GM23338 (cell line): ENCODE measurements at regions not wholly inside any gene's neighbourhood (a gene's known extent, or its start where the extent isn't known, plus 50 kb on each side); places are given as distances from the start of the nearest gene placed in this dataset.

Experiments used
- ATAC-seq: fragments of 200-7000 bp; cut with Tn5 transposase; 3 replicates; pipeline ENCODE4 v1.9.1; 2020
- DNase-seq: peaks from one replicate; pipeline ENCODE4 v3.0.0-alpha.2; 2015; ENCODE audit warnings: low spot score
- H2AFZ ChIP-seq: fragments of 200-600 bp; sonication (generic); 2 replicates; pipeline ENCODE4 v1.8.0; 2016; ENCODE audit warnings: antibody characterized with exemption, mild to moderate bottlenecking, moderate library complexity
- H3F3A ChIP-seq: fragments of 200-600 bp; sonication (generic); replicated peaks from 2 replicates; pipeline ENCODE4 v1.8.0; 2017; ENCODE audit warnings: antibody characterized with exemption, mixed run types, low read depth
- H3K27ac ChIP-seq: fragments of 200-600 bp; sonication (generic); 2 replicates; pipeline ENCODE4 v1.6.1; 2016; ENCODE audit warnings: low read depth
- H3K27me3 ChIP-seq: fragments of 200-600 bp; sonication (generic); 2 replicates; pipeline ENCODE4 v1.8.0; 2016; ENCODE audit warnings: mild to moderate bottlenecking, mixed run types, moderate library complexity; ENCODE audit not compliant: insufficient read depth
- H3K36me3 ChIP-seq: fragments of 200-600 bp; sonication (generic); 2 replicates; pipeline ENCODE4 v1.8.0; 2016; ENCODE audit warnings: mild to moderate bottlenecking; ENCODE audit not compliant: insufficient read depth
- H3K4me1 ChIP-seq: fragments of 200-600 bp; sonication (generic); 2 replicates; pipeline ENCODE4 v1.8.0; 2016; ENCODE audit warnings: mild to moderate bottlenecking, moderate library complexity; ENCODE audit not compliant: insufficient read depth
- H3K4me2 ChIP-seq: fragments of 200-600 bp; sonication (generic); 2 replicates; pipeline ENCODE4 v1.7.1; 2017; ENCODE audit warnings: mixed run types
- H3K4me3 ChIP-seq: fragments of 200-600 bp; sonication (generic); 2 replicates; pipeline ENCODE4 v1.6.1; 2016; ENCODE audit warnings: mixed run types
- H3K79me2 ChIP-seq: fragments of 200-600 bp; sonication (generic); replicated peaks from 2 replicates; pipeline ENCODE4 v1.8.0; 2017; ENCODE audit warnings: mild to moderate bottlenecking; ENCODE audit not compliant: insufficient read depth
- H3K9me2 ChIP-seq: fragments of 200-600 bp; sonication (generic); 2 replicates; pipeline ENCODE4 v1.8.0; 2017; ENCODE audit not compliant: insufficient read depth
- H4K20me1 ChIP-seq: fragments of 200-600 bp; sonication (generic); replicated peaks from 2 replicates; pipeline ENCODE4 v1.8.0; 2017; ENCODE audit warnings: mild to moderate bottlenecking; ENCODE audit not compliant: insufficient read depth
- H3K27ac Mint-ChIP-seq: 2 replicates; pipeline ENCODE4 v1.8.0; 2020; ENCODE audit warnings: inconsistent platforms, mild to moderate bottlenecking, moderate library complexity, mixed read lengths
- H3K27me3 Mint-ChIP-seq: 3 replicates; pipeline ENCODE4 v1.8.0; 2022; ENCODE audit warnings: low read depth, mild to moderate bottlenecking, moderate library complexity, mixed read lengths, inconsistent platforms; ENCODE audit not compliant: insufficient read depth, poor library complexity
- H3K36me3 Mint-ChIP-seq: 3 replicates; pipeline ENCODE4 v1.8.0; 2021; ENCODE audit warnings: low read depth, mild to moderate bottlenecking, inconsistent platforms, moderate library complexity, mixed read lengths
- H3K4me1 Mint-ChIP-seq: 3 replicates; pipeline ENCODE4 v1.8.0; 2020; ENCODE audit warnings: mild to moderate bottlenecking, inconsistent platforms, mixed read lengths
- H3K4me3 Mint-ChIP-seq: 3 replicates; pipeline ENCODE4 v1.8.0; 2021; ENCODE audit warnings: moderate library complexity, mild to moderate bottlenecking, inconsistent platforms, mixed read lengths
- H3K9me3 Mint-ChIP-seq: 3 replicates; pipeline ENCODE4 v1.8.0; 2020; ENCODE audit warnings: moderate library complexity, mild to moderate bottlenecking, inconsistent platforms, mixed read lengths
- CREB1 ChIP-seq: fragments of 250-450 bp; sonication (Bioruptor Pico); IDR thresholded peaks from 2 replicates; pipeline ENCODE4 v1.5.0; 2020; ENCODE audit warnings: low read depth, mild to moderate bottlenecking, moderate library complexity
- CTCF ChIP-seq, 2 experiments: fragments of 200-600 bp in 1 of 2; sonication (generic) in 1 of 2; conservative IDR thresholded peaks; 2 replicates each; pipeline versions ENCODE4 v1.5.1 to v1.6.1; 2016 to 2017; ENCODE audit warnings: antibody characterized with exemption in 2 of 2, low read depth in 2 of 2, mild to moderate bottlenecking in 2 of 2, moderate library complexity in 1 of 2
- EZH2 ChIP-seq: fragments of 200-600 bp; sonication (generic); IDR thresholded peaks from one replicate; pipeline ENCODE4 v1.8.0; 2017; ENCODE audit warnings: antibody characterized with exemption, mild to moderate bottlenecking, low read depth; ENCODE audit not compliant: unreplicated experiment
- EZH2phosphoT487 ChIP-seq: fragments of 200-600 bp; sonication (generic); IDR thresholded peaks from one replicate; pipeline ENCODE4 v1.8.1; 2018; ENCODE audit warnings: antibody characterized with exemption; ENCODE audit not compliant: unreplicated experiment
- JUNB ChIP-seq: IDR thresholded peaks from one replicate; pipeline ENCODE4 v1.6.1; 2016; ENCODE audit warnings: antibody characterized with exemption; ENCODE audit not compliant: unreplicated experiment
- NANOG ChIP-seq: IDR thresholded peaks from 2 replicates; pipeline ENCODE4 v1.6.1; 2016; ENCODE audit warnings: antibody characterized with exemption, borderline replicate concordance
- POLR2AphosphoS5 ChIP-seq: IDR thresholded peaks from 2 replicates; pipeline ENCODE4 v1.6.1; 2016; ENCODE audit warnings: antibody characterized with exemption, low read depth
- REST ChIP-seq: IDR thresholded peaks from one replicate; pipeline ENCODE4 v1.6.1; 2018; ENCODE audit warnings: antibody characterized with exemption; ENCODE audit not compliant: unreplicated experiment
- STAT1 ChIP-seq: IDR thresholded peaks from one replicate; pipeline ENCODE4 v1.6.1; 2016; ENCODE audit warnings: antibody characterized with exemption; ENCODE audit not compliant: unreplicated experiment
- ZNF114 ChIP-seq: fragments of 250-450 bp; sonication (Bioruptor Pico); IDR thresholded peaks from 2 replicates; pipeline ENCODE4 v1.5.0; 2020; ENCODE audit warnings: mild to moderate bottlenecking, moderate library complexity
- ZNF331 ChIP-seq: fragments of 250-450 bp; sonication (Bioruptor Pico); IDR thresholded peaks from 2 replicates; pipeline ENCODE4 v1.5.0; 2020; ENCODE audit warnings: low read depth, mild to moderate bottlenecking, moderate library complexity
- ZNF462 ChIP-seq: fragments of 250-450 bp; sonication (Bioruptor Pico); IDR thresholded peaks from 2 replicates; pipeline ENCODE4 v1.5.0; 2020; ENCODE audit warnings: mild to moderate bottlenecking, moderate library complexity
- TF ChIP-seq, protein P1 (sequence below): IDR thresholded peaks from 2 replicates; pipeline ENCODE4 v1.6.1; 2016; ENCODE audit warnings: antibody characterized with exemption

- Histone ChIP-seq H3K27me3 (no peaks in the 10 kb centered on the region), H3K36me3 (no peaks in the 10 kb centered on the region), H2AFZ (no peak overlapping the region), H3K79me2 (no peaks in the 10 kb centered on the region), H4K20me1 (no peaks in the 10 kb centered on the region), H3K27ac (no peak overlapping the region), H3K9me2 (no peaks in the 10 kb centered on the region), H3F3A (no peaks in the 10 kb centered on the region), H3K4me2 (no peak overlapping the region), H3K4me1 (no peaks in the 10 kb centered on the region), H3K4me3 (no peak overlapping the region)
- peaks cover 4% of the 10 kb centered on the region; the same call in 1 of the 3 replicates for H3K36me3 Mint-ChIP-seq
- no peak overlapping the region for H3K4me3 Mint-ChIP-seq
- DNase-seq (no peak), ATAC-seq (no peak)
- TF ChIP-seq ZNF462 (CRISPR knock-in tag) = no peak
- TF ChIP-seq EZH2phosphoT487 = no peak
- no peak for TF ChIP-seq STAT1
- no peak for TF ChIP-seq CTCF (conservative IDR thresholded peaks at IDR 0.05; ENCODE audit: low read depth in 2 of 2)
- TF ChIP-seq ZNF331 (CRISPR knock-in tag) = no peak
- TF ChIP-seq CREB1 = no peak
- TF ChIP-seq REST = no peak
- TF ChIP-seq POLR2AphosphoS5 = no peak
- TF ChIP-seq JUNB = no peak
- TF ChIP-seq, protein P1, sequence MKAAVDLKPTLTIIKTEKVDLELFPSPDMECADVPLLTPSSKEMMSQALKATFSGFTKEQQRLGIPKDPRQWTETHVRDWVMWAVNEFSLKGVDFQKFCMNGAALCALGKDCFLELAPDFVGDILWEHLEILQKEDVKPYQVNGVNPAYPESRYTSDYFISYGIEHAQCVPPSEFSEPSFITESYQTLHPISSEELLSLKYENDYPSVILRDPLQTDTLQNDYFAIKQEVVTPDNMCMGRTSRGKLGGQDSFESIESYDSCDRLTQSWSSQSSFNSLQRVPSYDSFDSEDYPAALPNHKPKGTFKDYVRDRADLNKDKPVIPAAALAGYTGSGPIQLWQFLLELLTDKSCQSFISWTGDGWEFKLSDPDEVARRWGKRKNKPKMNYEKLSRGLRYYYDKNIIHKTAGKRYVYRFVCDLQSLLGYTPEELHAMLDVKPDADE = no peak
- no peak for TF ChIP-seq EZH2
- no peak for TF ChIP-seq ZNF114 (CRISPR knock-in tag)
- TF ChIP-seq NANOG = no peak
- no peak overlapping the region for H3K27ac Mint-ChIP-seq
- peaks cover 8% of the 10 kb centered on the region for H3K9me3 Mint-ChIP-seq
- H3K4me1 Mint-ChIP-seq = peaks cover 9% of the 10 kb centered on the region
- H3K27me3 Mint-ChIP-seq = peaks cover 4% of the 10 kb centered on the region
These were observed 242.1 kb upstream of the PITRM1 start for GRCh38 chr10:3414667-3415023.
